Osteocyte (in vitro differentiated cells): ENCODE measurements at regions not wholly inside any gene's neighbourhood (a gene's known extent, or its start where the extent isn't known, plus 50 kb on each side); places are given as distances from the start of the nearest gene placed in this dataset.

ENCODE experiments used
- DNase-seq: peaks from one replicate; pipeline ENCODE4 v3.0.0; 2021; ENCODE audit warnings: mixed read lengths; ENCODE audit not compliant: unreplicated experiment; ENCODE audit errors: extremely low spot score
- H3K27ac Mint-ChIP-seq: one replicate; pipeline ENCODE4 v1.8.0; 2021; ENCODE audit warnings: mild to moderate bottlenecking, mixed read lengths; ENCODE audit not compliant: unreplicated experiment
- H3K27me3 Mint-ChIP-seq: one replicate; pipeline ENCODE4 v1.8.0; 2021; ENCODE audit warnings: mixed read lengths; ENCODE audit not compliant: unreplicated experiment
- H3K36me3 Mint-ChIP-seq: one replicate; pipeline ENCODE4 v1.8.0; 2021; ENCODE audit warnings: mixed read lengths; ENCODE audit not compliant: unreplicated experiment
- H3K4me1 Mint-ChIP-seq: one replicate; pipeline ENCODE4 v1.8.0; 2021; ENCODE audit warnings: mixed read lengths; ENCODE audit not compliant: unreplicated experiment
- H3K4me3 Mint-ChIP-seq: one replicate; pipeline ENCODE4 v1.8.0; 2021; ENCODE audit warnings: mild to moderate bottlenecking, moderate library complexity, mixed read lengths; ENCODE audit not compliant: unreplicated experiment
- H3K9me3 Mint-ChIP-seq: one replicate; pipeline ENCODE4 v1.8.0; 2021; ENCODE audit warnings: mixed read lengths; ENCODE audit not compliant: unreplicated experiment
- TF ChIP-seq, protein P1 (sequence below): fragments of 200-600 bp; sonication (generic); IDR thresholded peaks from 2 replicates; pipeline ENCODE4 v1.5.0; 2021; ENCODE audit warnings: antibody characterized with exemption, mild to moderate bottlenecking, moderate library complexity

DNA sequence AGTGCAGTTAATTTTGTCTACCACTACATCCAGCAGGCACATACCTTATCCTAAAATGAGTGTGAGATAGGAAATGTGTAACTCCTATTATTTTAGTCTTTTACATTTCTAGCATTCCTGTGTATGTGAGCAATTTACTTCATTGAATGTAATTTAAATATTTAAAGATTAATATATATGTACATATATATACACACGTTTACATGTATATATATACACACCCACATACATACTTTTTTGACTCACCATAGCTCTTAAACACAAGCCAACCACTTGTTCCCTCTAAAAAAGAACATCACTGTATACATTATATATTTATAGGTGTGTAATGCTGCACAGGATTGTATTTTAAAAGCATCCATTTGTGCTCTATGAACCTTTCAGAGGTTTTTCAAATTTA, 425.6 kb upstream of the NECTIN3 start:
- peaks cover 11% of the 10 kb centered on the region for H3K4me1 Mint-ChIP-seq
- TF ChIP-seq, protein P1, sequence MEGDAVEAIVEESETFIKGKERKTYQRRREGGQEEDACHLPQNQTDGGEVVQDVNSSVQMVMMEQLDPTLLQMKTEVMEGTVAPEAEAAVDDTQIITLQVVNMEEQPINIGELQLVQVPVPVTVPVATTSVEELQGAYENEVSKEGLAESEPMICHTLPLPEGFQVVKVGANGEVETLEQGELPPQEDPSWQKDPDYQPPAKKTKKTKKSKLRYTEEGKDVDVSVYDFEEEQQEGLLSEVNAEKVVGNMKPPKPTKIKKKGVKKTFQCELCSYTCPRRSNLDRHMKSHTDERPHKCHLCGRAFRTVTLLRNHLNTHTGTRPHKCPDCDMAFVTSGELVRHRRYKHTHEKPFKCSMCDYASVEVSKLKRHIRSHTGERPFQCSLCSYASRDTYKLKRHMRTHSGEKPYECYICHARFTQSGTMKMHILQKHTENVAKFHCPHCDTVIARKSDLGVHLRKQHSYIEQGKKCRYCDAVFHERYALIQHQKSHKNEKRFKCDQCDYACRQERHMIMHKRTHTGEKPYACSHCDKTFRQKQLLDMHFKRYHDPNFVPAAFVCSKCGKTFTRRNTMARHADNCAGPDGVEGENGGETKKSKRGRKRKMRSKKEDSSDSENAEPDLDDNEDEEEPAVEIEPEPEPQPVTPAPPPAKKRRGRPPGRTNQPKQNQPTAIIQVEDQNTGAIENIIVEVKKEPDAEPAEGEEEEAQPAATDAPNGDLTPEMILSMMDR, result no peak
- no peaks in the 10 kb centered on the region for H3K9me3 Mint-ChIP-seq
- no peak overlapping the region for H3K27ac Mint-ChIP-seq
- H3K4me3 Mint-ChIP-seq, result no peak overlapping the region
- H3K27me3 Mint-ChIP-seq, result no peaks in the 10 kb centered on the region
- DNase-seq, result no peak
- no peaks in the 10 kb centered on the region for H3K36me3 Mint-ChIP-seq

DNA sequence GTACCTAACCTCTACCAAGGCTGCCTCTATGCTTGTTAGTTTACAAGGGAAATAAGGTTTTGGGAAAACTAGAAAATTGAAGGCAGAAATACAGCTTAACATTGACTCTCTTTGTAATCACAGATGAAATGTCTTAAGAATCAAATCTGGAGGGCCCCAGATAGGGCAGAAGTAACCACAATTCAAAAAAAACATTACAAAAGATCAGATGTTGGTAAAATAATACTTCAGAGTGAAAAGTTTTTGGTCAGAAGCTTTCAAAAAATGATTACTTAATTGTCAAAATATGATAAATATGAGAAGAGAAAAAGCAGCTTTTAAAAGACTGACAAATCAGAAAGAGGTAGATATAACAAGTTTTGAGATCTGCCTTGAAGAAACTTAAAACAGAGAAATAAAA, 425.1 kb upstream of the NECTIN3 start:
- H3K27ac Mint-ChIP-seq, result peak overlapping the region; percentile 32
- H3K4me3 Mint-ChIP-seq, result no peak overlapping the region
- no peaks in the 10 kb centered on the region for H3K36me3 Mint-ChIP-seq
- DNase-seq, result no peak
- H3K27me3 Mint-ChIP-seq, result no peaks in the 10 kb centered on the region
- TF ChIP-seq, protein P1, result no peak
- peaks cover 11% of the 10 kb centered on the region for H3K4me1 Mint-ChIP-seq
- no peaks in the 10 kb centered on the region for H3K9me3 Mint-ChIP-seq

DNA sequence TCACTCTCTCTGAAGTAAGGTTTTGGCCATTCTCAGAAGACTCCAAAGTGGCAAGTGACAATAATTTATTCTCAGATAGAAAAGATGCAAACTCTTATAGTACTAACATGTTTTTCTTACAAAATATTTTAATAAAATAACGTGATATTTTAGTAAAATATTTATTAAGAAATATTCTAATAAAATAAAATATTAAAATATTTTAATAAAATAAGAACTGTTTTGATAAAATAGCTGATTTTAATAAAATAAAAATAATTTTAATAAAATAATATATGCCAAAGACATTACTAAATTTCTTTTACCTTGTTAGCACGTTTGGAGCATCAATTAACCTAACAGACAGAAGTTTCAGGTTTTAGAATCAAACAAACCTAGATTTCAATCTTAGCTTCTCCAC, 424.0 kb upstream of the NECTIN3 start:
- DNase-seq, result no peak
- Mint-ChIP-seq H3K36me3 (no peaks in the 10 kb centered on the region), H3K4me3 (no peak overlapping the region), H3K4me1 (peaks cover 11% of the 10 kb centered on the region), H3K9me3 (no peaks in the 10 kb centered on the region), H3K27me3 (no peaks in the 10 kb centered on the region), H3K27ac (no peak overlapping the region)
- TF ChIP-seq, protein P1, result no peak

GRCh38 chr3:110650741-110651140, 420.9 kb upstream of the NECTIN3 start:
- TF ChIP-seq, protein P1, result no peak
- H3K9me3 Mint-ChIP-seq, result no peaks in the 10 kb centered on the region
- H3K4me3 Mint-ChIP-seq, result no peak overlapping the region
- DNase-seq, result no peak
- no peak overlapping the region for H3K27ac Mint-ChIP-seq
- no peaks in the 10 kb centered on the region for H3K27me3 Mint-ChIP-seq
- no peaks in the 10 kb centered on the region for H3K36me3 Mint-ChIP-seq
- H3K4me1 Mint-ChIP-seq, result peaks cover 11% of the 10 kb centered on the region

- no peak for DNase-seq
- Mint-ChIP-seq H3K27ac (no peak overlapping the region), H3K36me3 (no peaks in the 10 kb centered on the region), H3K4me3 (no peak overlapping the region), H3K9me3 (no peaks in the 10 kb centered on the region), H3K4me1 (peaks cover 9% of the 10 kb centered on the region), H3K27me3 (no peaks in the 10 kb centered on the region)
- TF ChIP-seq, protein P1, result no peak
These were observed 416.6 kb upstream of the NECTIN3 start for GRCh38 chr3:110654843-110655502.
